Parathyroid adenoma (tissue), 2 donors: ENCODE measurements at regions not wholly inside any gene's neighbourhood (a gene's known extent, or its start where the extent isn't known, plus 50 kb on each side); places are given as distances from the start of the nearest gene placed in this dataset.

Source experiments
- H2AFZ ChIP-seq: fragments of 300-600 bp; sonication (generic); one replicate; pipeline ENCODE4 v1.7.0; 2017; ENCODE audit warnings: antibody characterized with exemption, mild to moderate bottlenecking
- H3K27ac ChIP-seq: fragments of 300-600 bp; sonication (generic); one replicate; pipeline ENCODE4 v1.7.0; 2017
- H3K27me3 ChIP-seq: fragments of 300-600 bp; sonication (generic); one replicate; pipeline ENCODE4 v1.7.0; 2017; ENCODE audit warnings: low read length; ENCODE audit not compliant: control insufficient read depth, insufficient read depth
- H3K36me3 ChIP-seq: fragments of 300-600 bp; sonication (generic); one replicate; pipeline ENCODE4 v1.7.0; 2017; ENCODE audit warnings: low read length; ENCODE audit not compliant: control insufficient read depth, insufficient read depth
- H3K4me1 ChIP-seq: fragments of 300-600 bp; sonication (generic); one replicate; pipeline ENCODE4 v1.7.0; 2017; ENCODE audit warnings: control low read depth
- H3K4me2 ChIP-seq: fragments of 300-600 bp; sonication (generic); one replicate; pipeline ENCODE4 v1.7.0; 2017; ENCODE audit warnings: low read length
- H3K4me3 ChIP-seq: fragments of 300-600 bp; sonication (generic); one replicate; pipeline ENCODE4 v1.7.0; 2017; ENCODE audit warnings: low read depth, low read length
- H3K79me2 ChIP-seq: fragments of 300-600 bp; sonication (generic); one replicate; pipeline ENCODE4 v1.7.0; 2017; ENCODE audit warnings: control low read depth
- H3K9ac ChIP-seq: fragments of 300-600 bp; sonication (generic); one replicate; pipeline ENCODE4 v1.7.0; 2017; ENCODE audit warnings: mild to moderate bottlenecking
- H3K9me3 ChIP-seq: fragments of 300-600 bp; sonication (generic); one replicate; pipeline ENCODE4 v1.7.0; 2017; ENCODE audit warnings: low read length; ENCODE audit not compliant: control insufficient read depth
- TF ChIP-seq, protein P1 (sequence below): fragments of 300-600 bp; sonication (generic); IDR thresholded peaks from one replicate; pipeline ENCODE4 v1.7.0; 2017; ENCODE audit warnings: antibody characterized with exemption, mild to moderate bottlenecking
- donor health status: primary hyperparathyroidism.

DNA sequence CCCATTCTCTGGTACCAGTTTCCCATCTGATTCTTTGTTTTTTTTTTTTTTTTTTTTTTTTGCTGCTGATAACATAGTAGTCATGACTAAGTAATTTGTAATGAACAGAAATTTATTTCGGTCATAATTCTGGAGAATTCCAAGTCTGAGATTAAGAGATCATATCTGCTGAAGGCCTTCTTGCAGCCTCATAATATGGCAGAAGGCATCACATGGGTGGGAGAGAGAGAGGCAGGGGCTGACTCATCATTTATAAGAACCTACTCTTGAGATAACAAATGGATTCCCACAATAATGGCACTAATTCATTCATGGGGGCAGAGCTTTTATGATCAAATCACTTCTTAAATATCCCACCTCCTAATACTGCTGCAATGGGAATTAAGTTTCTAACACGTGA is 1034.3 kb downstream of the STIM2 start:
- Histone ChIP-seq H3K4me2 (no peak overlapping the region), H3K27ac (no peak overlapping the region), H3K4me1 (no peaks in the 10 kb centered on the region), H3K9me3 (no peaks in the 10 kb centered on the region), H3K79me2 (no peaks in the 10 kb centered on the region), H3K4me3 (no peak overlapping the region), H3K9ac (no peak overlapping the region), H2AFZ (no peak overlapping the region), H3K36me3 (no peaks in the 10 kb centered on the region), H3K27me3 (no peaks in the 10 kb centered on the region)
- TF ChIP-seq, protein P1, sequence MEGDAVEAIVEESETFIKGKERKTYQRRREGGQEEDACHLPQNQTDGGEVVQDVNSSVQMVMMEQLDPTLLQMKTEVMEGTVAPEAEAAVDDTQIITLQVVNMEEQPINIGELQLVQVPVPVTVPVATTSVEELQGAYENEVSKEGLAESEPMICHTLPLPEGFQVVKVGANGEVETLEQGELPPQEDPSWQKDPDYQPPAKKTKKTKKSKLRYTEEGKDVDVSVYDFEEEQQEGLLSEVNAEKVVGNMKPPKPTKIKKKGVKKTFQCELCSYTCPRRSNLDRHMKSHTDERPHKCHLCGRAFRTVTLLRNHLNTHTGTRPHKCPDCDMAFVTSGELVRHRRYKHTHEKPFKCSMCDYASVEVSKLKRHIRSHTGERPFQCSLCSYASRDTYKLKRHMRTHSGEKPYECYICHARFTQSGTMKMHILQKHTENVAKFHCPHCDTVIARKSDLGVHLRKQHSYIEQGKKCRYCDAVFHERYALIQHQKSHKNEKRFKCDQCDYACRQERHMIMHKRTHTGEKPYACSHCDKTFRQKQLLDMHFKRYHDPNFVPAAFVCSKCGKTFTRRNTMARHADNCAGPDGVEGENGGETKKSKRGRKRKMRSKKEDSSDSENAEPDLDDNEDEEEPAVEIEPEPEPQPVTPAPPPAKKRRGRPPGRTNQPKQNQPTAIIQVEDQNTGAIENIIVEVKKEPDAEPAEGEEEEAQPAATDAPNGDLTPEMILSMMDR: no peak

DNA sequence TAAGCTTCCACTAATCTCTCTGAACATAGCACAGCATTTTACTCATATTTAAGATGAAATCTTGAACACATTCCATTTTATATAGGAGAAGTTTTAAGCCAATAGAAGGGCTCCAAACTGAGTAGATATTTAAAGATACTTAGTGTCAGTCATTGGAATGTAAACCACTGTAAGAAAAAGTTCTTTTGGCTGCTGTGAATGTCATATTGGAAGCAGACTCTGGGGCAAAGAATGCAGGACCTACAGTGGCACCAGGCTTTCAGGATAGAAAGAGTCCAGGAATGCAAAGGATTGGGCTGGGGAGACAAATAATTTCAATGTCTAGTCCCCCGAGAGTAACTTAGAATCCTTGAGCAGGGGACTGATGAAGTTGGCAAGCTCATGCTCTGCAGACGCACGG is 1047.7 kb downstream of the STIM2 start:
- H3K9me3 ChIP-seq: no peaks in the 10 kb centered on the region
- no peaks in the 10 kb centered on the region for H3K4me1 ChIP-seq
- H3K4me3 ChIP-seq: no peak overlapping the region
- no peak overlapping the region for H3K27ac ChIP-seq
- H3K27me3 ChIP-seq: no peaks in the 10 kb centered on the region
- no peaks in the 10 kb centered on the region for H3K79me2 ChIP-seq
- TF ChIP-seq, protein P1: no peak
- H2AFZ ChIP-seq: no peak overlapping the region
- no peak overlapping the region for H3K9ac ChIP-seq
- no peak overlapping the region for H3K4me2 ChIP-seq
- no peaks in the 10 kb centered on the region for H3K36me3 ChIP-seq

DNA sequence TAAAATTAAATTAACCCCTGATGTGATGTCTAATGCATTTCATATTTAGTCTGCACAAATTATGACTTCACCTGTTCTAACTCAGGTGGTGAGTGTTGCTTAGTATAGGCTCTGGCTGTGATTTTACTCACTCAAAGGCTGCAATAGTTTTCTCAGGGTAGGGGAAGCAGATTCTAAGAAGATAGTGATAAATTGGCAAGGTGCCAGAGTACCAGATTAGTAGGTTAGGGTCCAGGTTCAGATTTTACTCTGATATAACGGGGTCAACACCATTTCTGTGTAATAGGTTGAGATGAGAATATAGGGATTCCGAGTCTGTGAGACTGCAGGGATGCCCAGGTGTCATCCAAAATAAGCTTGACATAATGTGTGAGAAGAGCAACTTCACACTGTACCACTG is 1049.6 kb downstream of the STIM2 start:
- H3K4me1 ChIP-seq: no peaks in the 10 kb centered on the region
- H3K4me3 ChIP-seq: no peak overlapping the region
- no peaks in the 10 kb centered on the region for H3K36me3 ChIP-seq
- no peaks in the 10 kb centered on the region for H3K9me3 ChIP-seq
- TF ChIP-seq, protein P1: no peak
- no peak overlapping the region for H2AFZ ChIP-seq
- no peak overlapping the region for H3K27ac ChIP-seq
- no peak overlapping the region for H3K9ac ChIP-seq
- no peak overlapping the region for H3K4me2 ChIP-seq
- no peaks in the 10 kb centered on the region for H3K79me2 ChIP-seq
- no peaks in the 10 kb centered on the region for H3K27me3 ChIP-seq

DNA sequence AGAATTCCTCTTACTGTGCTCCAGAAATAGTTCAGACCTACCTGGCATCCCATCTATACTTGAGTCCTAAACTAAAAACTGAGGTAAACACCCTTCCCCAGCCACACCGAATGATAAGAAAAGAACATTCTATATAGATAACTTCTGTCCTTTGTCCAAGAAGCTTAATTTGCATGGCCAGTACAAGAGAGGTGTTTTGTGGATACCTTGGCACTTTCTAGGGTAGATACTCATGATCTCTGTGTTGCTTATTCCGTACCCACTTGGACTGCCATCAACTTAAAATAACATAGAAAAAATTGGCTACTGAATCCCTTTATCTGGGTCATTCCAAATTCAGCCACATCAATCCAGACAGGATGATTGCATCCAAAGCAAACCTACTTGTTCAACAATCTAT is 1050.4 kb downstream of the STIM2 start:
- Histone ChIP-seq H3K4me3 (no peak overlapping the region), H3K4me2 (no peak overlapping the region)

DNA sequence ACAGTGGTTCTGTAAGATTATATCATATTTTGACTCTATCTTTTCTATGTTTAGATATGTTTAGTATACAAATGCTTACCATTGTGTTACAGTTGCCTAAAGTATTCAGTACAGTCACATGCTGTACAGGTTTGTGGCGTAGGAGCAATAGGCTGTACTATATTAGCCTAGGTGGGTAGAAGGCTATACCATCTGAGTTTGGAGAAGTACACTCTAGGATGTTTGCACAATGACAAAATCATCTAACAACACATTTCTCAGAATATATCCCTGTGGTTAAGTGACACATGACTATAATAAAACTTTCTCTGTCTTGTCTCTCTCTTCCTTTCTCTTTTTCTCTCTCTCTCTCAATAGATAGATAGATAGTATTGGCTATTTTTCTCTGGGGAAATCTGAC is 1053.1 kb downstream of the STIM2 start:
- Histone ChIP-seq H2AFZ (no peak overlapping the region), H3K9me3 (no peaks in the 10 kb centered on the region), H3K79me2 (no peaks in the 10 kb centered on the region), H3K4me1 (no peaks in the 10 kb centered on the region), H3K27ac (no peak overlapping the region), H3K27me3 (no peaks in the 10 kb centered on the region), H3K4me3 (no peak overlapping the region), H3K36me3 (no peaks in the 10 kb centered on the region), H3K4me2 (no peak overlapping the region), H3K9ac (no peak overlapping the region)
- TF ChIP-seq, protein P1: no peak

More for the DNA sequence above, 1050.4 kb downstream of the STIM2 start:
- Histone ChIP-seq H3K27me3 (no peaks in the 10 kb centered on the region), H3K79me2 (no peaks in the 10 kb centered on the region), H3K36me3 (no peaks in the 10 kb centered on the region), H3K4me1 (no peaks in the 10 kb centered on the region), H3K27ac (no peak overlapping the region), H3K9me3 (no peaks in the 10 kb centered on the region), H3K9ac (no peak overlapping the region), H2AFZ (no peak overlapping the region)
- TF ChIP-seq, protein P1: no peak
